Erythroblast (primary cell): ENCODE measurements at regions not wholly inside any gene's neighbourhood (a gene's known extent, or its start where the extent isn't known, plus 50 kb on each side); places are given as distances from the start of the nearest gene placed in this dataset.

Experiments used
- GATA1 ChIP-seq: IDR thresholded peaks from 2 replicates; pipeline ENCODE4 v1.6.1; 2011; ENCODE audit warnings: low read depth, mild to moderate bottlenecking, control low read depth, low read length, moderate library complexity
- POLR2A ChIP-seq: IDR thresholded peaks from 2 replicates; pipeline ENCODE4 v1.6.1; 2011; ENCODE audit warnings: mild to moderate bottlenecking, low read length

DNA sequence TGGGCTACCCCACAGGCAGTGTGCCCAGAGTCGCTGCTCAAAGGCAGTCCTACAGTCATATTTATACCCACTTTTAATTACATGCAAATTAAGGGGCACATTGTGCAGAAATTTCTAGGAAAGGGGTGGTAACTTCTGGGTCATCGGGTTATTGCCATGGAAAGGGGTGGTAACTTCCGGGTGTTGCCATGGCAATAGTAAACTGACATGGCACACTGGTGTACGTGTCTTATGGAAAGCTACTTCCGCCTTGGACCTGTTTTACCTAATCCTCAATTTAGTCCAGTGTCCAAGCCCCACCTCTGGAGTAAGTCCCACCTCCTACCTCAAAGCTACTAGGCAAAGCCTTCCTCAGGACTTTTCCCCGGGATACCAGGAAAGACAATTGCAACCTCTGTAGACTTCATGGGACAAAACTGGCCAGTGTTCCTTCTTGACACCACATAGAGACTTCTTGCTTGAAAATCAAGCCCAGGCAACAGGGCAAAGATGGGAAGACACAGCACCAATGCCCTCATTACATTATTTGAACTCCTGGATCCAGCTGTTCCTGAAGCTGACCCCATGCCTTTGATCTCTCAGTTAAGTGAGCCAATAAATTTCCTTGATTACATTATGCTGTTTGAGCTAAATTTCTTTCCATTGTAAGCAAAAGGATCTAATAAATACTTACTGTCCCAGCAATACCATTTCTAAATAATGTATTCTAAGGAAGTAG, 63.3 kb upstream of the AGAP1 start:
- no peak for TF ChIP-seq POLR2A
- TF ChIP-seq GATA1 = no peak
